Esophagus muscularis mucosa (tissue), 4 donors: ENCODE measurements at regions not wholly inside any gene's neighbourhood (a gene's known extent, or its start where the extent isn't known, plus 50 kb on each side); places are given as distances from the start of the nearest gene placed in this dataset.
"Not testable (repeated sequence)": the region's sequence is repeated elsewhere in the genome, so short reads cannot be mapped to it uniquely, and the experiment has no call there.

ENCODE experiments used
- DNase-seq: peaks from one replicate; pipeline ENCODE4 v3.0.0-alpha.2; 2017; ENCODE audit errors: extremely low spot score
- H3K27ac ChIP-seq, 4 donors: fragments of 200-600 bp; sonication (generic); replicated peaks in 1 of 4; 1 replicate in 3 of 4; 2 replicates in 1 of 4; pipeline ENCODE4 v1.5.1; 2016 to 2019; ENCODE audit warnings: mild to moderate bottlenecking in 1 of 4
- H3K27me3 ChIP-seq, 4 donors: fragments of 200-600 bp; sonication (generic); one replicate each; pipeline versions ENCODE4 v1.5.1 to v1.6.0; 2016 to 2019
- H3K36me3 ChIP-seq, 4 donors: fragments of 200-600 bp; sonication (generic); one replicate each; pipeline ENCODE4 v1.5.1; 2016 to 2019
- H3K4me1 ChIP-seq, 4 donors: fragments of 200-600 bp; sonication (generic); one replicate each; pipeline ENCODE4 v1.5.1; 2016 to 2019
- H3K4me3 ChIP-seq, 4 donors: fragments of 200-600 bp; sonication (generic); 1 replicate in 2 of 4; 2 replicates in 2 of 4; pipeline ENCODE4 v1.5.1; 2016 to 2019; ENCODE audit warnings: mild to moderate bottlenecking in 4 of 4, moderate library complexity in 1 of 4
- H3K9me3 ChIP-seq, 4 donors: fragments of 200-600 bp; sonication (generic); 1 replicate in 3 of 4; 2 replicates in 1 of 4; pipeline ENCODE4 v1.5.1; 2016 to 2019
- EP300 ChIP-seq: sonication (generic); formaldehyde crosslinking; IDR thresholded peaks from one replicate; pipeline ENCODE4 v1.6.1; 2017; ENCODE audit warnings: antibody characterized with exemption
- POLR2A ChIP-seq: fragments of 450-650 bp; IDR thresholded peaks from one replicate; pipeline ENCODE4 v1.6.1; 2017; ENCODE audit warnings: antibody characterized with exemption, moderate library complexity, mild to moderate bottlenecking, low read depth
- POLR2AphosphoS5 ChIP-seq, 2 donors: sonication (generic); formaldehyde crosslinking; IDR thresholded peaks; one replicate each; pipeline ENCODE4 v1.6.1; 2017; ENCODE audit warnings: antibody characterized with exemption in 2 of 2
- WGBS: methylation state at CpG from one replicate; pipeline ENCODE4 v1.1.5; 2018; 5-methylcytosine and 5-hydroxymethylcytosine counted together
- intact Hi-C: fragments of 100-400 bp; cut with DNase I; formaldehyde crosslinking; loops from one replicate; pipeline ENCODE4 v1.15.1; 2023
- TF ChIP-seq, protein P1 (sequence below), 3 experiments: fragments of 200-600 bp in 2 of 3; fragments of 450-650 bp in 1 of 3; sonication (generic) in 2 of 3; IDR thresholded peaks; one replicate each; pipeline ENCODE4 v1.5.1; 2017 to 2019; ENCODE audit warnings: antibody characterized with exemption in 3 of 3, mild to moderate bottlenecking in 2 of 3, moderate library complexity in 1 of 3

DNA sequence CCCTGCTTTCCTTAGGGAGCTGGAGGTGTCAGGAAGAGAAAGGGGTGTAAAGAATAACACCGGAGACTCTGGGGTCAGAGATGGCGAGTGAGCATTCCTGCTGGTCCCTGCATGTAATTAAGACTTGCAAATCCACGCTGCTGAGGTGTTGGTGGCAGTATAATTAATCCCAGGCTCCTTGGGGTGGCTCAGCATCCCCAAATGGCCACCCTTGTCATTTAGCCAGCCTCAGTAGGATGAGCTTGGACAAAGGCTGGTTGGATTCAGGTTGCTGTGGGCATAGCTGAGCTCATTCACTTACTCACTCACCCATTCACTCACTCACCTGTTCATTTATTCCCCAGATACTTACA lies 174.4 kb upstream of the RPH3A start:
- no peak for DNase-seq
- Histone ChIP-seq H3K36me3 (no peaks in the 10 kb centered on the region), H3K27ac (no peak overlapping the region), H3K4me1 (no peaks in the 10 kb centered on the region), H3K9me3 (no peaks in the 10 kb centered on the region), H3K27me3 (peaks cover 0 to 62% (median 3%) of the 10 kb centered on the region in 4 donors), H3K4me3 (no peak overlapping the region)
- TF ChIP-seq EP300 (no peak), POLR2A (no peak), POLR2AphosphoS5 (IDR thresholded peaks at IDR 0.05) (no peak)
- TF ChIP-seq, protein P1, sequence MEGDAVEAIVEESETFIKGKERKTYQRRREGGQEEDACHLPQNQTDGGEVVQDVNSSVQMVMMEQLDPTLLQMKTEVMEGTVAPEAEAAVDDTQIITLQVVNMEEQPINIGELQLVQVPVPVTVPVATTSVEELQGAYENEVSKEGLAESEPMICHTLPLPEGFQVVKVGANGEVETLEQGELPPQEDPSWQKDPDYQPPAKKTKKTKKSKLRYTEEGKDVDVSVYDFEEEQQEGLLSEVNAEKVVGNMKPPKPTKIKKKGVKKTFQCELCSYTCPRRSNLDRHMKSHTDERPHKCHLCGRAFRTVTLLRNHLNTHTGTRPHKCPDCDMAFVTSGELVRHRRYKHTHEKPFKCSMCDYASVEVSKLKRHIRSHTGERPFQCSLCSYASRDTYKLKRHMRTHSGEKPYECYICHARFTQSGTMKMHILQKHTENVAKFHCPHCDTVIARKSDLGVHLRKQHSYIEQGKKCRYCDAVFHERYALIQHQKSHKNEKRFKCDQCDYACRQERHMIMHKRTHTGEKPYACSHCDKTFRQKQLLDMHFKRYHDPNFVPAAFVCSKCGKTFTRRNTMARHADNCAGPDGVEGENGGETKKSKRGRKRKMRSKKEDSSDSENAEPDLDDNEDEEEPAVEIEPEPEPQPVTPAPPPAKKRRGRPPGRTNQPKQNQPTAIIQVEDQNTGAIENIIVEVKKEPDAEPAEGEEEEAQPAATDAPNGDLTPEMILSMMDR (IDR thresholded peaks at IDR 0.05) = no peak
- intact Hi-C loops = no loop called here
- WGBS = 7% methylated on average over 3 of the region's 3 CpGs

DNA sequence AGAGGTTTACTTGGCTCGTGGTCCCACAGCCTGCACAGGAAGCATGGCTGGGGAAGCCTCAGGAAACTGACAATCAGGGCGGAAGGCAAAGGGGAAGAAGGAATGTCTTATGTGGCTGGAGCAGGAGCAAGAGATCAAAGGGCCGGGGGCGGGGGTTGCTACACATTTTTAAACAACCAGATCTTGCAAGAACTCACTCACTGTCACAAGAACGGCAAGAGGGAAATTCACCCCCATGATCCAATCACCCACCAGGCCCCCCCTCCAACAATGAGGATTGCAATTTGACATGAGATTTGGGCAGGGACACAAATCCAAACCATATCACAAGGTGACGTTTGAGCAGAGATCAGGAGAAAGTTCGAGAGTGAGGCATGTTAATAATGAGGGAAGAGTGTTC lies 163.7 kb upstream of the RPH3A start:
- TF ChIP-seq, protein P1 (IDR thresholded peaks at IDR 0.05) = no peak
- TF ChIP-seq POLR2AphosphoS5 (IDR thresholded peaks at IDR 0.05) = no peak
- no peak for TF ChIP-seq POLR2A
- no peak for TF ChIP-seq EP300
- Histone ChIP-seq H3K27me3 (peaks cover 0 to 17% (median 0%) of the 10 kb centered on the region in 4 donors), H3K4me3 (no peak overlapping the region), H3K9me3 (no peaks in the 10 kb centered on the region), H3K36me3 (no peaks in the 10 kb centered on the region), H3K4me1 (no peaks in the 10 kb centered on the region), H3K27ac (no peak overlapping the region)
- intact Hi-C loops = no loop called here
- 24% methylated on average over 7 of the region's 7 CpGs for WGBS
- no peak for DNase-seq

DNA sequence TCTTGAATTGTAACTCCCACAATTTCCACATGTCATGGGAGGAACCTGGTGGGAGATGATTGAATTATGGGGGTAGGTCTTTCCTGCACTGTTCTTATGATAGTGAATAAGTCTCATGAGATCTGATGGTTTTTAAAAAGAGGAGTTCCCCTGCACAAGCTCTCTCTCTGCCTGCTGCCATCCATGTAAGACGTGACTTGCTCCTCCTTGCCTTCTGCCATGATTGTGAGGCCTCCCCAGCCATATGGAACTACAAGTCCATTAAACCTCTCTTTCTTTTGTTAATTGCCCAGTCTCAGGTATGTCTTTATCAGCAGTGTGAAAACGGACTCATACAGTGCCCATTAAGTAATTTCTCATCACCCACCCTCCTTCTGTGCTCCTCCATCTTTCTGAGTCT lies 159.6 kb upstream of the RPH3A start:
- DNase-seq, H3K36me3 ChIP-seq, intact Hi-C loops, H3K27ac ChIP-seq, H3K9me3 ChIP-seq, H3K4me1 ChIP-seq, H3K4me3 ChIP-seq: not testable (repeated sequence)
- WGBS = 77% methylated on average over 2 of the region's 2 CpGs
- H3K27me3 ChIP-seq = peaks cover 0 to 25% (median 0%) of the 10 kb centered on the region in 4 donors

DNA sequence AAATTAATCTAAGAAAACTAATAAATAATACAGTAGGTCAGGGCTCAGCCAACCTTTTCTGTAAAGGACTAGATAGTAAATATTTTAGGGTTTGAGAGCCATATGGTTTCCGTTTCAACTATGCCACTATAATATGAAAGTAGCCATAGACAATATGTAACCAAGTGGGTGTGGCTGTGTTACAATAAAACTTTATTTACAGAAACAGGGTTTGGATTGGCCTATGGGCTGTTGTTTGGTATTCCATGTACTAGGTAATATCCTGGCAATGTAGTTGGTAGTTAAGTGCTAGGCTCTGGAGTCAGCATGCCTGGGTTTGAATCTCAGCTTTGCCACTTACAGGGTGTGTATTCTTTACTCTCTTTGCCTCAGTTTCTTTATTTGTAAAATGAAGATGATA lies 156.5 kb upstream of the RPH3A start:
- intact Hi-C loops = no loop called here
- Histone ChIP-seq H3K27me3 (peaks cover 0 to 42% (median 0%) of the 10 kb centered on the region in 4 donors), H3K36me3 (no peaks in the 10 kb centered on the region), H3K4me1 (no peaks in the 10 kb centered on the region), H3K4me3 (no peak overlapping the region), H3K9me3 (peaks cover 0 to 4% (median 2%) of the 10 kb centered on the region in 4 donors), H3K27ac (no peak overlapping the region)
- TF ChIP-seq, protein P1 (IDR thresholded peaks at IDR 0.05) = no peak
- TF ChIP-seq POLR2A (no peak), POLR2AphosphoS5 (IDR thresholded peaks at IDR 0.05) (no peak), EP300 (no peak)
- no peak for DNase-seq
- WGBS = 81% methylated on average over 1 of the region's 1 CpG

DNA sequence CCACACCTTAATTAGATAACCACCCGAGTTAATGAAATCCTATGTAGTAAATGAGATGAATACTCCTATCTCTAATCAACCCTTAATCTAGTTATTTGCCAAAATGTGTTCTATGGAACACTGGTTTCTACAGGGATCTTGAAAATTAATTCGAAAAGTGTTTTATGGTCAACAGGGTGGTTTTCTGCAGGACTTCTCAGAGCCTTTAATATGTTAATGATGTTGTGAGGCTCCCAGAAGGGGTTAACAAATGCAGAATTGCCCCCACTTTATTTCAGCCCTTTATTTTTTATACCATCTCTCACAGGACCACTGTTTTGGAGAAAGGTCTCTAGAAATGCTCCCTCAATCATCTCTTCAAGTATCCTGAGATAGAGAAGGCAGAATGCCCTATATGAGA lies 153.1 kb upstream of the RPH3A start:
- DNase-seq = no peak
- Histone ChIP-seq H3K27me3 (peaks cover 0 to 22% (median 0%) of the 10 kb centered on the region in 4 donors), H3K4me3 (no peak overlapping the region), H3K27ac (no peak overlapping the region), H3K9me3 (peaks cover 0 to 4% (median 2%) of the 10 kb centered on the region in 4 donors), H3K4me1 (no peaks in the 10 kb centered on the region), H3K36me3 (no peaks in the 10 kb centered on the region)
- no peak for TF ChIP-seq POLR2AphosphoS5 (IDR thresholded peaks at IDR 0.05)
- intact Hi-C loops = no loop called here
- WGBS = 90% methylated on average over 2 of the region's 2 CpGs

DNA sequence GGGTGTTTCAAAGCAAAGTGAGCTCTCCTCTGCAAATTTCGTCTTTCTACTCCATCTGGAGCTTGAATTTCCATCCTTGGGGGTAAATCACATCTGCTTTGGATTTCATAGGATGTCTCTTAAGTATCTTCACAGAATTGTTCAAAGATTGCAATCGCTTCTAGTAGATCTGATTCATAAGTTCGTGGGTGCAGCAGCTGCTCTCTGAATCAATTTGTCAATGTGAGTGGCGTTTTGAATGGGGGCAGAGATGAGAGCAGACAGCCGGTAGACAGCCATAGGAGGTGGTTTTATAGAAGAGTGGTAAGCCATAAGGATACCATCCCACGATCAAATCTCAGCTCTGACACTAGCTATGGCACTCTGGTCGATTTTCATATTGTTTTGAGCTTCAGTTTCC lies 146.0 kb upstream of the RPH3A start:
- 49% methylated on average over 7 of the region's 7 CpGs for WGBS
- intact Hi-C loops = no loop called here
- no peak overlapping the region for H3K27ac ChIP-seq
- H3K9me3 ChIP-seq = peaks cover 0 to 13% (median 0%) of the 10 kb centered on the region in 4 donors
- no peaks in the 10 kb centered on the region for H3K36me3 ChIP-seq
- no peak overlapping the region for H3K4me3 ChIP-seq
- no peak for TF ChIP-seq POLR2AphosphoS5 (IDR thresholded peaks at IDR 0.05)
- no peak for TF ChIP-seq POLR2A
- no peak for TF ChIP-seq EP300
- TF ChIP-seq, protein P1 (IDR thresholded peaks at IDR 0.05) = no peak
- no peaks in the 10 kb centered on the region for H3K4me1 ChIP-seq
- peaks cover 0 to 18% (median 0%) of the 10 kb centered on the region in 4 donors for H3K27me3 ChIP-seq
- no peak for DNase-seq
